Trophoblast cell (in vitro differentiated cells and primary cell): ENCODE measurements at regions not wholly inside any gene's neighbourhood (a gene's known extent, or its start where the extent isn't known, plus 50 kb on each side); places are given as distances from the start of the nearest gene placed in this dataset.

Source experiments
- DNase-seq, 2 donors: peaks; one replicate each; pipeline ENCODE4 v3.0.0-alpha.2; 2016
- H2AFZ ChIP-seq: 2 replicates; pipeline ENCODE4 v1.6.1; 2013; ENCODE audit warnings: low read length, moderate library complexity, mild to moderate bottlenecking; ENCODE audit not compliant: insufficient read depth, poor library complexity
- H2AK5ac ChIP-seq: 2 replicates; pipeline ENCODE4 v1.6.1; 2013; ENCODE audit warnings: mild to moderate bottlenecking, low read length
- H2BK120ac ChIP-seq: 2 replicates; pipeline ENCODE4 v1.6.1; 2013; ENCODE audit warnings: low read length, mild to moderate bottlenecking, moderate library complexity; ENCODE audit not compliant: insufficient read depth, poor library complexity
- H2BK12ac ChIP-seq: 2 replicates; pipeline ENCODE4 v1.6.1; 2013; ENCODE audit warnings: mild to moderate bottlenecking, low read length, moderate library complexity
- H2BK5ac ChIP-seq: 2 replicates; pipeline ENCODE4 v1.6.1; 2013; ENCODE audit warnings: low read length, low read depth, moderate library complexity, mild to moderate bottlenecking; ENCODE audit not compliant: poor library complexity
- H3K14ac ChIP-seq: 2 replicates; pipeline ENCODE4 v1.6.1; 2013; ENCODE audit warnings: mild to moderate bottlenecking, low read length
- H3K18ac ChIP-seq: 2 replicates; pipeline ENCODE4 v1.6.1; 2013; ENCODE audit warnings: mild to moderate bottlenecking, low read length
- H3K23ac ChIP-seq: 2 replicates; pipeline ENCODE4 v1.6.1; 2013; ENCODE audit warnings: low read length
- H3K27ac ChIP-seq: 2 replicates; pipeline ENCODE4 v1.5.1; 2013; ENCODE audit warnings: low read depth, mild to moderate bottlenecking, inconsistent platforms, low read length, moderate library complexity
- H3K27me3 ChIP-seq: 2 replicates; pipeline ENCODE4 v1.6.1; 2013; ENCODE audit warnings: inconsistent platforms, mild to moderate bottlenecking, low read length, moderate library complexity; ENCODE audit not compliant: insufficient read depth
- H3K36me3 ChIP-seq, 2 experiments: 1 replicate in 1 of 2; 2 replicates in 1 of 2; pipeline ENCODE4 v1.6.1; 2013; ENCODE audit warnings: low read length in 2 of 2, mild to moderate bottlenecking in 2 of 2, moderate library complexity in 1 of 2; ENCODE audit not compliant: insufficient read depth in 2 of 2, control insufficient read depth in 1 of 2
- H3K4ac ChIP-seq: 2 replicates; pipeline ENCODE4 v1.6.1; 2013; ENCODE audit warnings: low read depth, mild to moderate bottlenecking, low read length, moderate library complexity
- H3K4me1 ChIP-seq, 2 experiments: 1 replicate in 1 of 2; 2 replicates in 1 of 2; pipeline ENCODE4 v1.6.1; 2013; ENCODE audit warnings: low read length in 2 of 2, mild to moderate bottlenecking in 2 of 2, moderate library complexity in 1 of 2; ENCODE audit not compliant: insufficient read depth in 2 of 2, control insufficient read depth in 1 of 2
- H3K4me2 ChIP-seq: 2 replicates; pipeline ENCODE4 v1.6.1; 2013; ENCODE audit warnings: inconsistent platforms, mild to moderate bottlenecking, low read length, moderate library complexity
- H3K4me3 ChIP-seq: 2 replicates; pipeline ENCODE4 v1.5.1; 2013; ENCODE audit warnings: mild to moderate bottlenecking, low read depth, low read length, inconsistent platforms
- H3K79me1 ChIP-seq: one replicate; pipeline ENCODE4 v1.6.1; 2013; ENCODE audit warnings: low read length
- H3K79me2 ChIP-seq: 2 replicates; pipeline ENCODE4 v1.6.1; 2013; ENCODE audit warnings: low read length, mild to moderate bottlenecking; ENCODE audit not compliant: control insufficient read depth, insufficient read depth, poor library complexity
- H3K9ac ChIP-seq: 2 replicates; pipeline ENCODE4 v1.6.1; 2013; ENCODE audit warnings: mild to moderate bottlenecking, low read length
- H3K9me3 ChIP-seq: 2 replicates; pipeline ENCODE4 v1.6.1; 2013; ENCODE audit warnings: low read depth, mild to moderate bottlenecking, control low read depth, inconsistent platforms, low read length; ENCODE audit not compliant: insufficient read depth
- H4K12ac ChIP-seq: 2 replicates; pipeline ENCODE4 v1.6.1; 2013; ENCODE audit warnings: low read depth, mild to moderate bottlenecking, low read length, moderate library complexity
- H4K8ac ChIP-seq: 2 replicates; pipeline ENCODE4 v1.6.1; 2013; ENCODE audit warnings: low read depth, mild to moderate bottlenecking, low read length, moderate library complexity
- H4K91ac ChIP-seq: one replicate; pipeline ENCODE4 v1.6.1; 2013; ENCODE audit warnings: low read depth, mild to moderate bottlenecking, low read length, moderate library complexity
- WGBS: extraction: QIAGEN DNeasy Blood & Tissue Kit; methylation state at CpG from one replicate; pipeline ENCODE4 v1.1.7; 2013; ENCODE audit warnings: missing lambda C conversion rate; ENCODE audit not compliant: insufficient read length, insufficient coverage; ENCODE audit errors: extremely low coverage; 5-methylcytosine and 5-hydroxymethylcytosine counted together

- no peak overlapping the region for H3K27ac ChIP-seq
- H3K27me3 ChIP-seq, result no peaks in the 10 kb centered on the region
- no peak overlapping the region for H3K4me3 ChIP-seq
- H3K18ac ChIP-seq, result no peak overlapping the region
- no peak for DNase-seq
- no peaks in the 10 kb centered on the region for H3K79me2 ChIP-seq
- no CpG with 5 or more reads among the region's 7 CpGs for WGBS
- no peak overlapping the region for H2BK5ac ChIP-seq
- H4K91ac ChIP-seq, result no peak overlapping the region
- no peak overlapping the region for H3K23ac ChIP-seq
- H3K9me3 ChIP-seq, result peaks cover 1% of the 10 kb centered on the region
- no peak overlapping the region for H2AK5ac ChIP-seq
- no peak overlapping the region for H2BK120ac ChIP-seq
- no peak overlapping the region for H3K4me2 ChIP-seq
- no peak overlapping the region for H3K14ac ChIP-seq
- H4K8ac ChIP-seq, result no peak overlapping the region
- H3K36me3 ChIP-seq, result no peaks in the 10 kb centered on the region
- H2AFZ ChIP-seq, result no peak overlapping the region
- no peak overlapping the region for H3K9ac ChIP-seq
- H3K79me1 ChIP-seq, result no peaks in the 10 kb centered on the region
- H3K4me1 ChIP-seq, result no peaks in the 10 kb centered on the region
- H2BK12ac ChIP-seq, result no peak overlapping the region
- H4K12ac ChIP-seq, result no peak overlapping the region
- H3K4ac ChIP-seq, result no peak overlapping the region
Observed at GRCh38 chr7:51665045-51665780, 348.6 kb upstream of the COBL start.

- Histone ChIP-seq H3K9me3 (peaks cover 1% of the 10 kb centered on the region), H4K91ac (no peak overlapping the region), H2AK5ac (no peak overlapping the region), H2AFZ (no peak overlapping the region), H3K4me3 (no peak overlapping the region), H3K79me1 (no peaks in the 10 kb centered on the region), H3K4me2 (no peak overlapping the region), H3K27ac (no peak overlapping the region), H3K36me3 (no peaks in the 10 kb centered on the region), H3K14ac (no peak overlapping the region), H4K12ac (no peak overlapping the region), H3K27me3 (no peaks in the 10 kb centered on the region), H3K23ac (no peak overlapping the region), H2BK5ac (no peak overlapping the region), H3K9ac (no peak overlapping the region), H2BK12ac (no peak overlapping the region), H3K18ac (no peak overlapping the region), H3K4me1 (no peaks in the 10 kb centered on the region), H3K79me2 (no peaks in the 10 kb centered on the region), H3K4ac (no peak overlapping the region), H4K8ac (no peak overlapping the region), H2BK120ac (no peak overlapping the region)
- WGBS, result no CpG with 5 or more reads among the region's 7 CpGs
- no peak for DNase-seq
Observed at GRCh38 chr7:51660516-51660915, 343.9 kb upstream of the COBL start.

- peaks cover 1% of the 10 kb centered on the region for H3K9me3 ChIP-seq
- no peak overlapping the region for H2AFZ ChIP-seq
- DNase-seq, result no peak
- H3K9ac ChIP-seq, result no peak overlapping the region
- H4K8ac ChIP-seq, result no peak overlapping the region
- no peak overlapping the region for H4K12ac ChIP-seq
- H3K79me1 ChIP-seq, result no peaks in the 10 kb centered on the region
- no peaks in the 10 kb centered on the region for H3K27me3 ChIP-seq
- H2BK5ac ChIP-seq, result no peak overlapping the region
- no peak overlapping the region for H3K14ac ChIP-seq
- no peak overlapping the region for H3K18ac ChIP-seq
- no peaks in the 10 kb centered on the region for H3K79me2 ChIP-seq
- no CpG with 5 or more reads among the region's 6 CpGs for WGBS
- H3K4me1 ChIP-seq, result no peaks in the 10 kb centered on the region
- H4K91ac ChIP-seq, result no peak overlapping the region
- no peak overlapping the region for H2BK12ac ChIP-seq
- H3K4ac ChIP-seq, result no peak overlapping the region
- H3K23ac ChIP-seq, result no peak overlapping the region
- H2BK120ac ChIP-seq, result no peak overlapping the region
- H3K4me3 ChIP-seq, result no peak overlapping the region
- H3K36me3 ChIP-seq, result no peaks in the 10 kb centered on the region
- no peak overlapping the region for H3K4me2 ChIP-seq
- no peak overlapping the region for H2AK5ac ChIP-seq
- H3K27ac ChIP-seq, result no peak overlapping the region
Observed at GRCh38 chr7:51658684-51659083, 342.1 kb upstream of the COBL start.

GRCh38 chr7:51647931-51648351 lies 331.3 kb upstream of the COBL start:
- Histone ChIP-seq H3K9ac (no peak overlapping the region), H2AFZ (no peak overlapping the region), H3K14ac (no peak overlapping the region)

More at GRCh38 chr7:51647931-51648351, 331.3 kb upstream of the COBL start:
- Histone ChIP-seq H3K36me3 (no peaks in the 10 kb centered on the region), H2BK5ac (no peak overlapping the region), H3K4ac (no peak overlapping the region), H2BK120ac (no peak overlapping the region), H3K18ac (no peak overlapping the region), H4K12ac (no peak overlapping the region), H4K8ac (no peak overlapping the region), H3K27ac (no peak overlapping the region), H3K4me3 (no peak overlapping the region), H2AK5ac (no peak overlapping the region), H3K23ac (no peak overlapping the region), H3K79me1 (no peaks in the 10 kb centered on the region), H3K9me3 (peaks cover 7% of the 10 kb centered on the region), H3K27me3 (no peaks in the 10 kb centered on the region), H4K91ac (no peak overlapping the region), H2BK12ac (no peak overlapping the region), H3K79me2 (no peaks in the 10 kb centered on the region), H3K4me2 (no peak overlapping the region), H3K4me1 (peaks cover 0 to 3% of the 10 kb centered on the region in 2 experiments)
- no CpG with 5 or more reads among the region's 14 CpGs for WGBS
- DNase-seq, result no peak
